ENCODE measurements at regions not wholly inside any gene's neighbourhood (a gene's known extent, or its start where the extent isn't known, plus 50 kb on each side); places are given as distances from the start of the nearest gene placed in this dataset.
"Not testable (repeated sequence)": the region's sequence is repeated elsewhere in the genome, so short reads cannot be mapped to it uniquely, and the experiment has no call there.

DNA sequence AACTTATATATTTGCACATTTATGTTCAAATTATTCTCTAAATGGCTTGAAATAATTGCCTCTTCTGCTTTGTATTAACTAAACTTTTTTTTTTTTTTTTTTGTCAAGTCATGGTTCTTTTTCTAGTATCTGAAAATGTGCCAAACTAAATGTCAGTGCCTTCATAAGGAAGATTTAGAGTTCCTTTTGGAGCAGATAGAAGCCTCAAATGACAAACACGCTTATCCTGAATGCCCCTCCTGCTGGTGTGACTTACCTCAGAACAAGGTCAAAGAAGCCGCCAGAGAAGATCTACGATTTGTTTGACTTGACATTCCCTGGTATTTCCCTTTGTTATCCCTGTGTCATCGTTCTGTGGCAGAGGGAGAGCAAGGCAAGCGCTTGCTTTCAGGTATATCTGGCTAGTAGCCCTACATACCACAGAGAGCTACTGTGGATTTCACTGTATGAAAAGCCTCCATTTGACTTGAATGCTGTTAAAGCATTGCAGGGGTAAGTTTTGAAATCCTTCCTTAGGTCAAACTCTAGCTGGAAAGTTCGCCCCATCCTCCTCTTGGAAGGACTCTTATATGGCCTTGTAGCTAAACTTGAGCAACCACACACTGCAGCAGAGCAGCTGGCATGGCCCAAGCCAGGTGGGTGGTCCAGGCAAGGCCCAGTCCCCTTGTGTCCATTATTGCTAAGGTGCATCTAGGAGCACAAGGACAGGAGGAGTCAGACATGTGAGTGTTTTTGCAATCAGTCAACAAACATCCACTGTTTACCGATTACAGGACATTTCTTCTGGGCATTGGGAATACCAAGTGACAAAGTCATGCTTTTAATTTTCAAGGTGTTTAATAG is 285.4 kb upstream of the USP25 start:
- no peak for TF ChIP-seq POLR2AphosphoS5 (IDR thresholded peaks at IDR 0.05; ENCODE audit: low read depth, low read length)
- TF ChIP-seq POU2F2 (IDR thresholded peaks at IDR 0.05; ENCODE audit: low read depth, low read length), result no peak
- no peak for TF ChIP-seq POLR2A (IDR thresholded peaks at IDR 0.05; ENCODE audit: low read depth, low read length)
- TF ChIP-seq TAF1 (IDR thresholded peaks at IDR 0.05; ENCODE audit: low read depth, low read length), result no peak
- TF ChIP-seq PAX5 (IDR thresholded peaks at IDR 0.05; ENCODE audit: insufficient read depth, low read length, severe bottlenecking), result no peak
- FAIRE-seq (no peak), DNase-seq (ENCODE audit: insufficient read length, low spot score) (no peak)

DNA sequence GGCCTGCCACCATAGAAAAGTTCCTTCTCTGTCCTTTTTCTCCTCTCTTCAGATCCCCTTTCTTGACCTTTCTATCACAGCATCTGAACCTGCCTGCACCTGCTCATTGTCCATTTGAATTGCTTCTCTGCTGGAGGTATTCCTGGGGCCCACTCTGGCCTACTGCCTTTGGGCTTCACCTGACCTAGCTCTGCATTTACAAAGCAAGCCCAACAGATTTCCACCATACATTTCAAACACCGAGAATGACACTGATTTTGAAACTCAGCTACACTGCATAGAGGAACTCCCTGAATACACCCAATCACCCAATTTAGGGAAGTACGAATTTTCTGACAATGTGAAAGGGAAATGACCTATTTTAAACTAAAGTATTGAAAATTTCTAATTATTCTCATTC is 284.5 kb upstream of the USP25 start:
- FAIRE-seq, result no peak
- TF ChIP-seq SPI1 (IDR thresholded peaks at IDR 0.05; ENCODE audit: low read depth, low read length) (peak; percentile 81), POLR2A (IDR thresholded peaks at IDR 0.05; ENCODE audit: low read depth, low read length) (no peak)
- peak; percentile 17 for DNase-seq (ENCODE audit: insufficient read length, low spot score)

DNA sequence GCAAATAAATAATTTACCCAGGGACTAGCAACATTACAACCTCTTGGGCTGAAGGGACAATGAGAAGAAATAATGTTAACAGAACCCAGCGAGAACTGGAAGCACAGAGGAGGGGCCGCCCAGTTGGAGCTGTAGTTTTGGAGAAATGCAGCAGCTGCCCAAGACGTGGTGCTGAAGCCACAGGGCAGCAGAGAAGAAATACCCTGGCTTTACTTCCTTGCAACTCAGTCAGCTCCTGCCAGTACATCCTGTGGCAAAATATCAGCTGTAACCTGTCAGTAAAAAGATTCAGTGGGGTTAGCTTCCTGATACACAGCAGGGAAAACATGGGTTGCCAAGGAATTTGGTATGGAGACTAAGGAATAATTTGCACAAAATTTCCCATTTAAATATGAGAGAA is 283.6 kb upstream of the USP25 start:
- DNase-seq (ENCODE audit: insufficient read length, low spot score), result no peak
- no peak for TF ChIP-seq POLR2AphosphoS5 (IDR thresholded peaks at IDR 0.05; ENCODE audit: low read depth, low read length)
- no peak for TF ChIP-seq SPI1 (IDR thresholded peaks at IDR 0.05; ENCODE audit: low read depth, low read length)
- TF ChIP-seq POU2F2 (IDR thresholded peaks at IDR 0.05; ENCODE audit: low read depth, low read length), result no peak
- no peak for TF ChIP-seq TAF1 (IDR thresholded peaks at IDR 0.05; ENCODE audit: low read depth, low read length)
- TF ChIP-seq PAX5 (IDR thresholded peaks at IDR 0.05; ENCODE audit: insufficient read depth, low read length, severe bottlenecking), result no peak
- no peak for TF ChIP-seq POLR2A (IDR thresholded peaks at IDR 0.05; ENCODE audit: low read depth, low read length)
- FAIRE-seq, result no peak

DNA sequence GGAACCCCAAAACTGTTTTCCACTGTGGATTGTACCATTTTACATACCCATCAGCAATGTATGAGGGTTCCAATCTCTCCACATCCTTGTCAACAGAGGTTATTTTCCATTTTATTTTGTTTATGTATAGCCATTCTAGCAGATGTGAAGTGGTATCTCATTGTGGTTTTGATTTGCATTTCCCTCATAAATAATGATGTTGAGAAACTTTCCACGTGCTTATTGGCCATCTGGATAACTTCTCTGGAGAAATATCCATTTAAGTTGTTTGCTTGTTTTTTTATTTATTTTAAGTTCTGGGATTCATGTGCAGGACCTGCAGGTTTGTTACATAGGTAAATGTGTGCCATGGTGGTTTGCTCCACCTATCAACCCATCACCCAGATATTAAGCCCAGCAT is 280.2 kb upstream of the USP25 start:
- FAIRE-seq (no peak), DNase-seq (ENCODE audit: insufficient read length, low spot score) (no peak)
- TF ChIP-seq POU2F2 (IDR thresholded peaks at IDR 0.05; ENCODE audit: low read depth, low read length) (no peak), POLR2A (IDR thresholded peaks at IDR 0.05; ENCODE audit: low read depth, low read length) (no peak), PAX5 (IDR thresholded peaks at IDR 0.05; ENCODE audit: insufficient read depth, low read length, severe bottlenecking) (no peak), SPI1 (IDR thresholded peaks at IDR 0.05; ENCODE audit: low read depth, low read length) (no peak), TAF1 (IDR thresholded peaks at IDR 0.05; ENCODE audit: low read depth, low read length) (no peak), POLR2AphosphoS5 (IDR thresholded peaks at IDR 0.05; ENCODE audit: low read depth, low read length) (no peak)

- no peak for TF ChIP-seq POLR2A (IDR thresholded peaks at IDR 0.05; ENCODE audit: low read depth, low read length)
- TF ChIP-seq TAF1 (IDR thresholded peaks at IDR 0.05; ENCODE audit: low read depth, low read length), result no peak
- no peak for TF ChIP-seq POU2F2 (IDR thresholded peaks at IDR 0.05; ENCODE audit: low read depth, low read length)
- no peak for TF ChIP-seq PAX5 (IDR thresholded peaks at IDR 0.05; ENCODE audit: insufficient read depth, low read length, severe bottlenecking)
- no peak for TF ChIP-seq SPI1 (IDR thresholded peaks at IDR 0.05; ENCODE audit: low read depth, low read length)
- no peak for TF ChIP-seq POLR2AphosphoS5 (IDR thresholded peaks at IDR 0.05; ENCODE audit: low read depth, low read length)
- FAIRE-seq, result no peak
Observed at GRCh38 chr21:15453261-15453660, 276.5 kb upstream of the USP25 start.

GRCh38 chr21:15453785-15454184 is 276.0 kb upstream of the USP25 start:
- not testable (repeated sequence) for DNase-seq (ENCODE audit: insufficient read length, low spot score); FAIRE-seq

More at GRCh38 chr21:15453261-15453660, 276.5 kb upstream of the USP25 start:
- no peak for DNase-seq (ENCODE audit: insufficient read length, low spot score)

DNA sequence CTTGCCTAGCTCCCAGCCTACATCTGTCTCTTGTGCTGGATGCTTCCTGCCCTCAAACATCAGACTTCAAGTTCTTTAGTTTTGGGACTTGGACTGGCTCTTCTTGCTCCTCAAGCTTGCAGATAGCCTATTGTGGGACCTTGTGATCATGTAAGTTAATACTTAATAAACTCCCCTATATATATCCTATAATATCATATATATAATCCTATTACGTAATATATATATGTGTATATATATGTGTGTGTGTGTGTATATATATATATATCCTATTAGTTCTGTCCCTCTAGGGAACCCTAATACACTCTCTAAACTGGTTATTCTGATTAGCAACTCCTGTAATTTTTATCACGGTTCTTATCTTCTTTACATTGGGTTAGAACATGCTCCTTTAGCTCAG is 274.9 kb upstream of the USP25 start:
- FAIRE-seq; DNase-seq (ENCODE audit: insufficient read length, low spot score): not testable (repeated sequence)

DNA sequence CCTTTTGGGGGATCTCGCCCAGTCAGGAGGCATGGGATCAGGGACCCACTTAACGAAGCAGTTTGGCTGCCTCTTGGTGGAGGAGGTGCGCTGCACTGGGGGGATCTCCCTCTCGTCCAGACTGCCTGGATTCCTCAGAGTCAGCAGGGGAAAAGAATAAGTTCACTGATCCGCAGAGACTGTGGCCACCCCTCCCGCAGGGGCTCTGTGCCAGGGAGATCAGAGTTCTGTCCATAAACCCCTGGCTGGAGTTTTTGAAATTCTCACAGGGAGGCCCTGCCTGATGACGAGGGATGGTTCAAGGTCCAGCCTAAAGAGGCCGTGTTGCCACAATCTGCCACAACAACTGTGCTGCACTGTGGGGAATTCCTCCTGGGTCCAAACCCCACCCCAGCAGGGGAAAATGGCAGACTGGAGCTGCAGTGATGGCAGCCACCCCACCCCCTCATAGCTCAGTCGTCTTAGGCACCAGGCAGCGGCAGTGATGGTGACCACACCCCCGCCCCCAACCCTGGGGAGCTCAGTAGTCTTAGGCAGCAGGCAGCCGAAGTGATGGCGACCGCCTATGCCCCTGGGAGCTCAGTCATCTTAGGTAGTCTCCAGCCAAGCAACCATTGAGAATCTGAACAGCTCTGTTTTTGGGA is 273.8 kb upstream of the USP25 start:
- TF ChIP-seq PAX5 (IDR thresholded peaks at IDR 0.05; ENCODE audit: insufficient read depth, low read length, severe bottlenecking), result no peak
- no peak for TF ChIP-seq POU2F2 (IDR thresholded peaks at IDR 0.05; ENCODE audit: low read depth, low read length)
- no peak for TF ChIP-seq TAF1 (IDR thresholded peaks at IDR 0.05; ENCODE audit: low read depth, low read length)
- TF ChIP-seq POLR2A (IDR thresholded peaks at IDR 0.05; ENCODE audit: low read depth, low read length), result no peak
- no peak for TF ChIP-seq SPI1 (IDR thresholded peaks at IDR 0.05; ENCODE audit: low read depth, low read length)
- TF ChIP-seq POLR2AphosphoS5 (IDR thresholded peaks at IDR 0.05; ENCODE audit: low read depth, low read length), result no peak
- FAIRE-seq, result no peak
- no peak for DNase-seq (ENCODE audit: insufficient read length, low spot score)

- TF ChIP-seq POLR2AphosphoS5 (IDR thresholded peaks at IDR 0.05; ENCODE audit: low read depth, low read length) (no peak), POLR2A (IDR thresholded peaks at IDR 0.05; ENCODE audit: low read depth, low read length) (no peak), SPI1 (IDR thresholded peaks at IDR 0.05; ENCODE audit: low read depth, low read length) (no peak), TAF1 (IDR thresholded peaks at IDR 0.05; ENCODE audit: low read depth, low read length) (no peak)
- FAIRE-seq, result no peak
- no peak for DNase-seq (ENCODE audit: insufficient read length, low spot score)
Observed at GRCh38 chr21:15457965-15458364, 271.8 kb upstream of the USP25 start.

DNA sequence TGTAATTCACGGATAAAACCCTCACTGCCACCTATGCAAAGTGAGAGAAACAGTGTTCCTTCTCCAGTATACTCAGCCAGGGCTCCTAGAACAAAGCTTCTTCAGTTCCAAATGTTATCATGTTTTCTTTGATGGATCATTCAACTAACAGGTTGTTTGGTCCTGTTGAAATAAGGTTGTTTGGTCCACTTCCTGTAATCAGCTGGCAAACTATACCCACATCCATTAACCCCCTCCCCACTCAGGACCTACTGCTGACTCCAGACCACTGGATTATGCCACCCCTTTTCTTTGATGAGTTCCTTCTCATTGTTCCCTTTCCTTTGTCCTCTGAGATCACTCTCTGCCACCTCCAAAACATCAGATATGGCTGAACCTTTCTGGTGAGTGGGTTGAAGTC is 267.7 kb upstream of the USP25 start:
- no peak for DNase-seq (ENCODE audit: insufficient read length, low spot score)
- FAIRE-seq, result no peak
- TF ChIP-seq TAF1 (IDR thresholded peaks at IDR 0.05; ENCODE audit: low read depth, low read length) (no peak), SPI1 (IDR thresholded peaks at IDR 0.05; ENCODE audit: low read depth, low read length) (no peak), POU2F2 (IDR thresholded peaks at IDR 0.05; ENCODE audit: low read depth, low read length) (no peak)
